Glomerular visceral epithelial cell (primary cell): ENCODE measurements at regions not wholly inside any gene's neighbourhood (a gene's known extent, or its start where the extent isn't known, plus 50 kb on each side); places are given as distances from the start of the nearest gene placed in this dataset.
A peak's percentile ranks its signal among the peaks of the same experiment; 100 is the strongest.

Experiments
- DNase-seq: peaks from one replicate; pipeline ENCODE4 v3.0.0-alpha.2; 2016; ENCODE audit errors: extremely low spot score

DNA sequence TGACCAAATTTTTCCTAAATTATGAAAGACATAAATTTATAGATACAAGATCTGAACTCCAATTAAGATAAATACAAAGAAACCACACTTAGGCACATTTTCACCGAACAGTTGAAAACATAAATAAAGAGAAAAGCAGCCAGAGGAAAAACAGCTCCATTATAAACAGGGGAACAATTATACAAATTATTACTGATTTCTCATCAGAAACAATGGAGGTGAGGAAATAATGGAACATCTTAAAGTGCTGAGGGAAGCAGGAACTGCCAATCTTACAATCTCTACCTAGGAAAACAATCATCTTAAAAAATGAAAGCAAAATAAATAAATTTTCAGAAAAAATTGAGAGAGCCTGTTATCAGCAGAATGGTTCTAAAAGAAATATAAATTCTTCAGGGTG is 234.4 kb upstream of the PMFBP1 start:
- no peak for DNase-seq

DNA sequence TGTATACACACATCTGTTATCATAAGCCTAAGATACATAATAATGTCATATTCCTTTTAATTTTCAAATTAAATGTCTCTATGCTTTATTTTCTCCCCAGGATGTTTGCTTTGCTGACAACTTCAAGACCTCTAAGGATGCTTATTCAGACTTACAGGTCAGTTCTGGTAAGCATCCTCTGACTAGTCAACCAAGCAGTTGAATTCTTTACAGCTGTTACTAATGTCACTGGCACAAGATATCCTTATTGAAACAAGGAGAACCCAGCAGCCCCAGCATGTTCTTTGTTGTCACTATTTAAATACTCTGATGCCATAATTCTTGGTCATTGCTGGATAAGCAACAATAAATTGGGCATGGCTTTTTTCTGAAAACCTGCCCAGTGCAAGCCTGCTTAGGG is 232.3 kb upstream of the PMFBP1 start:
- DNase-seq, result no peak

DNA sequence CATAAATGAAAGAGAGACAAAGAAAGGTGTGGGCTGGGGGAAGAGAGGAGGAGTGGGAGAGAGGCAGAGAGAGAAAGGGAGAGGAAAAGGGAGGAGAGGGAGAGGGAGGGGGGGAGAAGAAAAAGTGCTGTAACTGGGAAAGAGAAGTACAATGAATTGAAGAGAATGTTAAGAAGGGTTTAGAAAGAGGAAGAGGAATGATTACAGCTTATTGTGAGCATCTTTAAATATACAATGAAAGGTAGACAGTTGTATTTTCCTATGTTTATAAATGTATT is 229.1 kb upstream of the PMFBP1 start:
- no peak for DNase-seq

DNA sequence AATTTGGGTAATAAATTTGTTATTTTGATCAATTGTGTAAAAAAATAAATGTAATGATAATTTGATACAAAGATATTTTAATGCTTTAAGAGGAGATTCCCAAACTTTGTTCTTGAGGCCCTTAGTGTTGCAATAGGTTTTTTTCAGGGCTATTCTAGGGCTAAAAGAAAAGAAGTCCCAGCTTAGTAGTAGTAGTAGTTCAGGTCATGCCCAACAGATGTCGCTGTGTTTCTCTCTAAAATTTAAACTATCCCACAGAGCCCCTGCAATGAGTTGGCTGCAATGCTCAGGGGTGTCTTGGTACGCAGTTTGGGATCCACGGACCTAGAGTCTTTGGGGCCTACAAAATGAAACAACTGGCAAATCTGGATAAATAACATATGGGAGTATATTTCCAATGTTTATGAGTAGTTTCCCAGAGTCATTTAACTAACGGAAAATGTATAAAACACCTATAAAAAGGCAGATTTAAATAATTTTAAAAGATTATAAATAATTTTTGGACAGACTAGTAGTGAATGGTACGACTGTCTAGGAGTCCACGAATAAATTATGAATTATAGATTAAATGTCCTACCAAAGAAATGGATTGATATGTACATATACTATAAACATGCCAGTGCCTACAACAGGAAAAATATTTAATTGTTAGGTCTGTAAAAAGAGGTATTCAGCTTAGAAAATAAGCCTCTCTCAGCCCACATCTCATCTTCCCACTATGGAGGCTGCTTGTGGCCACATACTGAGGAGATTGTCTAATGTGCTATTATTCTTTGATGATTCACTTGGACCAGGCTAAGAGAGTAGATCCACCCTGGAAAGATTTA is 228.5 kb upstream of the PMFBP1 start:
- DNase-seq, result peak; percentile 45

DNA sequence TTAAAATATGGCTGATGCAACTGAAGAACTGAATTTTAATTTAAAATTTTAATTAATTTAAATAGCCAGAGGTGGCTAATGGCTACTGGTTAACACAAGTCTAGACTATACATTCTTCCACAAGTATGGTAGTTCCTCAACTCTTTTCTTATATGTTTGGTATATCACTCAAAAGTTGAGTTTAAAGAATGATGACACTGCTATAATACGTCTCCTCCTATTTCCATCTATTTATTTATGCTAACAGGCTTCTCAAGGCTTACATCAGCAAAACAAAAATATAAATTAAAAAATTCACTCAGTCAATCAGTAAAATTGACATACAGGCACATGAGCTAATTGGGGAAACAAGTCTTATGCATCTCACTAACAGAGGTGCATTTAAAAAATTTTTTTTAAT is 227.9 kb upstream of the PMFBP1 start:
- DNase-seq, result no peak

DNA sequence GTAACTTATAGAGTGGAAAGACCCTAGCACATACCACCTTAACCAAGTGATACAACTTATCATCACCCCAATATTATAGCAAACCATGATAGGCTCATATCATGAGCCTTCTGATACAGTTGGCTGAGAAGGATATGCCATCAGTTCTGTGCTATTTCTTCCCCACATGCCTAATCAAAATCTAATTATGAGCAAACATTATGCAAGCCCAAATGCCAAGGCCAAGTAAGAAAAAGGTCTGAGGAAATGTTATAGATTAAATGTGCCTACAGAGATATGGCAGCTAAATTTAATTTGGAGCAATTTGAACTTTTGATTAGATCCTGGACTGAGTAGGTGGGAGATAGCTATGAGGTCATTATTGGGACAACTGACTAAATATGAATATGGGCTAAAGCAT is 225.9 kb upstream of the PMFBP1 start:
- DNase-seq, result no peak

DNA sequence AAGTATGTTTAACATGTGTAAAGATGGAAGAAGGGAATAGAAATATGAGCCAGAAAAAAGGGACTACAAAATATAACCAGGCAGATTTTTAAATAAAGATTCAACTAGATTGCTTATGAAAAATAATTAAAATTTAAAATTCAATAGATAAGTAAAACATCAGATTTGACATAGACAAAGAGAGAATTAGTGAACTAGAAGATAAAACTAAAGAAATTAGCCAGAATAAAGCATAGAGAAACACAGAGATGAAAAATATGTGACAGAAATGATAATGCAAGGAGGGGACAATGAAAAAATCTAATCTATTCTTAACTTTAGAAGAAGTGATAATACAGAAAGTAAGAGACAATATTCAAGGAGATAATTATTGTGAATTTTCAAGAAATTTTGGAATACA is 222.6 kb upstream of the PMFBP1 start:
- no peak for DNase-seq

DNA sequence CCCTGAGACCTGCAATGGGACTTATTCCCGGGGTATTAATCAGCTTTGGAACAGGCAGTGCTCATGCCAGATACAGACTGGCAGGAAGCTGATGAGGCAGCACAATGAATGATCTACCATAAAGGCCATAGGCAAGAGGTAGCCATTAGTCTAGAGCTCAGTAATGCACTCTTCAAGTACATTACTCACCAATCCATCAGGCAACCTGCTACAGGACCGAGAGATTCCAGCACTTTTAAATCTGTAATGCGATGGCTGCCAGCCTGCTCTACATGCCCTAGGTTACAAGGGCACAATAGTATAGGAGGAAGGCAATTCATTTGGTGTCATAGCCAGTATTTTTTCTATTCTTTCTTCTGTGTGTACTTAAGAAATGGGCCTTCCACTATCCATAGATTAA is 217.8 kb upstream of the PMFBP1 start:
- DNase-seq, result no peak

DNA sequence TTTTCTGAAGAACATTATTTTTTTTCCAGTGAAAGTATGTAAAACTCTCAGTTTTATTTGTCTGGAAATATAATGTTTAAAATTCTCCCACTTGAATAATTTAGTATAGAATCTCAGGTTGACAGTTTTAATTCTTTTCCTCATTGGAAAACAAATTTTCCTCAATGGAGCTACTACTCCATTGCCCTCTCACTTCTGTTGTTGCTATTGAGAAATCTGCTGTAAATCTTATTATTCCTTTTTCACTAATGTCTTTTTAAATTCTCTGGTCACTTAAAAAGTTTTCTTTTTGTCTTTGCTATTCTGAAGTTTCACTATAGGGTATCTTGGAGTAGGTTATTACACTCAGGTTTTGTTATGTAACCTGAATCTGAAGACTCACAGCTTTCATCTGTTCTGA is 216.1 kb upstream of the PMFBP1 start:
- no peak for DNase-seq

DNA sequence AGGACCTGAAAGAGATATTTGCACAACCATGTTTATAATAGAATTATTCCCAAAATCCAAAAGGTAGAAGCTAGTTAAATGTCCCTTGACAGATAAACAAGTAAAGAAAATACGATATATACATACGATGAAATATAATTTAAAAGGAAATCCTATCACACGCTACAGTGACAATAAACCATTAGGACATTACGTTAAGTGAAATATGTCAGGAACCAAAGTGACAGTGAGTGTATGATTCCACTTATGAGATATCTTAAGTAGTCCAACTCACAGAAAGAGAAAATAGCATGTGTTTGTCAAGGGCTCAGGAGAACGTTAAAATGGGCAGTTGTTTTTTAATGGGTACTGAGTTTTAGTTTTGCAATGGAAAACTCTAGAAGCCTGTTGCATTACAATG is 212.7 kb upstream of the PMFBP1 start:
- no peak for DNase-seq

DNA sequence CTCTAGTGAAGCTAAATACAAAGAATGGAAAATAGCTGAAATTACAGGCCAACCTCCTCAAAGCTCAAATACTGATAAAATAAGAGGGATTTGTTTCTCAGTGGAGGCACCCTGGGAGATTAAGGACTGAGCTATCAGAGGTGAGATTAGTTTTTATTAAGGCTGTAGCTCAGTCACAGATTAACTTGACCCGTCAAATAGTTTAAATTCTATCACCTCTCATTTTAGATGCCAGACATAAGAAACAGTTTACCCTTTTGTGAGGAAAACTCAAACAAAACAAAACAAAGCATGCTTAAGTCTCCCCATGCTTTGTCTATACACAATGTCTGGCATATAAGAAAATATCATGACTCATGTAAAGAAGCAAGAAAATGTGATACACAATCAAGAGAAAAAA is 208.3 kb upstream of the PMFBP1 start:
- DNase-seq, result no peak

DNA sequence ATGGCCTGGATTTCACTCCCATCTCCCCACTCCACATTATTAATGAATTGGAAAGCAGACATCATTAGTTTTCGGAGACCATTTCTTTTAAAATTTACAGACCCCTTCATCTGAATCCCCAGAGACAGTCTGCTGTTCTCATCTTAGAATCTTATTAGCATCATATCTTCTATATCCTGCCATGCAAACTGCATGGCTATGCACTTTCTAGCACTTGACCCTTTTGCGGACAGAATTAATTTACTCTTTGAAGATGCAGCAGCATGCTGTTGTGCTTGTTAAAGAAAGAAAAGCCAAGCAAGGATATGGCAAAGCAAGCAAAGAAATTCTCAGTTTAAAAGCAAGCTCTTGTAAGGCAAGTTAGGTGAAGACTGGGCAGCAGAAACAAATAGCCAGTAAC is 201.2 kb upstream of the PMFBP1 start:
- DNase-seq, result no peak

DNA sequence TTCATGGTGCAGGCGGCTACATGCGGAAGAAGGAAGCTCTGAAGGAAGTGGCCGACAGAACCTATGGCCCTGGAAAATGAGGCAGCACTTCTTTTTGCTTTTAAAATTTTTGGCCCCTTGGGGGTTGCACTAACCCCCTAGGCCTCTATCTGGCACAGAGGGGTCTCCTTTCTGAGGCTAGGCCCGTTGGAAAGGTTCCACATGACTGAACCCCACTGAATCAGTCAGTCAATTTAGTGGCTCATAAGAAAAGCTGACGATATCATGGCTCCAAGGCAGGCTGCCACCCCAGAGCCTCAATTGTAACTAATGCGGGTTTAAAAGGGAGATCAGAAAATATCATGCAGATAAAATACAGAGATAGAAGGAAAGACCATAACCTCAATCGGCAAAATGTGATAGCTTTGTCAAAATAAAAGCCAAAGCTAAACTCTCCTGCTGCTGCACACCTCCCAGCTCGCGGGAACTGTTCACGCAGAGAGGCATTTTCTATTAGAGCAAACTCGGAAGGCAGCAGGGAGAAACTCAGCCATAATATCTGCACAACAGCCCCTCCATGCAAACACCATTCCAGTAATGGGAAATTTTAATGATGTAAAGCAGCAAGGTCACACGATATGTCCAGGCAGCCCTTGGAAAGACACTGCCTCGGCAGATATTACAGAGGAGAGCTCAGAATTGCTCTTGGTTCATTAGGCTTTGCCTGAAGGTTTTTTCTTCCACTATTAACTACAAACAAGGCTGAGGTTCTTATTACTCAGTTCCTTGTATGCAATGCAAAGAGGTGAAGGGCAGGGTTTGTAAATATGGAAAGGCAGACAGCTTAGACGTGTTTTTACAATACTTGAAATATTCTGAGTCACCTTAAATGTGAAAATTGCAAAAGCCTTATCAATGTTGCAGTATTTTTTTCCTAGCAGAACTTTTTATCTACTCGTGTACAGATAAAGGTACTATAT is 200.4 kb upstream of the PMFBP1 start:
- no peak for DNase-seq

DNA sequence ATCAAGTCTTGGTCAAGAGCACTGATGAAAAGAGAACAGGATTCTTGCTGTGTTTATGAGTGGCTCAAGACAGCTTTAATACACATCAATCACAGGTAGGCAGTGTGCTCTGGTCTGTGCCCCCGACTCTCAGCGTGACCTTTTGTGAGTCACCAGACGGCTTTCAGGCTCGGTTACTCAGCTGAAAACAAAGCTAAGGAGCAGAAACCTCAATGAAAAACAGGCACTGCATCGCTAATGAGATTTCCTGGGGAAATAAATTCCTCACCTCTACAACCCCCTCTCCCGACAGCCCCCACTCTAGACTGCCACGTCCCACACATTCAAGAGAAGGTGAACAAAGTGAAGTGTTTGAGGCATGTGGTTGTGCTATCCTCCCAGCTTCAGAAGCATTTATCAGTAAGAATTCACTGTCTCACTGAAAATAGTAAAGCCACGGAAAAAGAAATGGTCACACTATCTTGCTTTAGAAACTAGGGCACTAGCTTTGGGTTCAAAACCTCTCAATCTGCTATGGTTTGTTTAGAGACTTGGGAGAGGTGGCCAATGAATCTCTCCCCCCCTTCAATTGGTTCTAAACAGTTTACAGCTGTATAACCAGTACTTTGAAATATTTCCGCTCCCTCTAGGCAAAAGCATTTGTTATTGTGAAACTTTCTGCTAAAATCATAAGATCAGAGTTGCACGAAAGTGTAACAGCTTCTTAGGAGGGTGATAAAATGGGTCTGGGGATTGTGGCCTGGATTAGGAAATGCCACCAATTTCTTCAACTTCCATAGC is 199.5 kb upstream of the PMFBP1 start:
- DNase-seq, result peak; percentile 77

DNA sequence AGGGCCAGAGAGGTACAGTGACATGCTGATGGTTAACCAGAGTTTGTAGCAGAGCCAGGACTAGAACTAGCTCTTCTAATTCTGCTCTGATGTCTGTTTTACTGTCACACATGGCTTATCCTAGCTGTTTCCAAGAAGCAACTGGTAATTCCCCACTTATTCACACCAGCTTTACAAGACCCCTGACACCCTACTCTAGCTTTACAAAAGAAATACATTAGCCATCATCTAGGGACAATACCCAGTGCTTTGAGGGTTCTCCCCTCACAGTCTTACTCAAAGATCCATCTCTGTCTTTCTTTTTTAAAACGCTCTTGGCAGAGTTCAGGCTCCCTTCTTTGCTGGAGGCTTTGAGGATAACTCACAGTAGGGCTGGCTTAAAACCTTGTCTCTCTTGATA is 197.3 kb upstream of the PMFBP1 start:
- no peak for DNase-seq

DNA sequence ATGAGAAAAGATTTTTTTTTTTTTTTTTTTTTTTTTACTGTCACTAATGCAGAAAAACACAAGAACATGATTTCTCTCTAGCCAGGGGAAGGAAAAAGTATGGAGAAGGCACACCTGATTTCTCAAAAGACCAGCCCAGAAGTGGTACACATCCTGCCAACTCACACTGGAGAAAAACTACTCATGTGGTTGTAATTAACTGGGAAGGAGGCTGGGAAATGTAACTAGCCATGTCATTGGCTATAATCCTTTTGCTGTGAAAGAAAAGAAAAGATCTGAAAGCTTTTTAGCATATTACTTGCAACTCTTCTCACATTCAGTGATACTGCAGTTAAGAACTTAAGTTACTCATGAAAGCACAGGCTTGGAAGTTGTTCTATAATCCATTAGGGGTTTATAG is 195.9 kb upstream of the PMFBP1 start:
- no peak for DNase-seq

DNA sequence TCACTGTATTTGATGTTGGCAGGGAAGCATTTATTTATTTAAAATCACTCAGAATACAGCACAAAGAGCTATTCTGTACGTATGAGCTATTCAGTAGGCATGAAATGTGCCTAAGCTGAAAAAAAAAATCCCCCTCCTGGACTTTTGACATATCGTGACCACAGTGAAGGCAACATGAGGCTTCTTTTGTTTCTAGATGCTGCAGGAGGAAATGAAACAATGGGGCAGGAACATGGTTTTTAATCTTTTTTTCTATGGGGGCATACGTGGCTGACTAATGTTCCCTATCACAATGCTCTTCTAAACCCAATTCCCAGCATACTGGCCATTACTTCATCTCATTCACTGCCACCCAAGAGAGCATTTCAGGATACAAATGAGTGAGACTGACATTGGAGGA is 191.0 kb upstream of the PMFBP1 start:
- no peak for DNase-seq

DNA sequence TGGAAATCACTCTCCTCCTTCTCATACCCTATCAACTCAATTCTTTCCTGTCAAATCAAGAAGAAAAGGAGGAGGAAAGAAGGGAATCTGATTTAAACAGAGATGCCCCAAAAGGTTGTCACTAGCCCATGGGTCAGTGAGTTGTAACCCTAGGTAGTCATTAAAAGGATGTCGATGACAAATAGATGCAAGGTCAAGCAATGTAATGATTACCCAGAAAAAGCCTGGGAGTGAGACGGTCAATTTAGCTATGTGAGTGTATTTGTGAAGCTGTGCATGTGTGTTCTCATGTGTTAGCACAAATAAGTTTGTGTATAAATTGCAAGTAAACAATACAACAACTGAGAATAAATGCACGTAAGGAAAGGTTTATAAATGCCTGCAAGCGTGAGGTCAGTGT is 190.5 kb upstream of the PMFBP1 start:
- DNase-seq, result no peak

DNA sequence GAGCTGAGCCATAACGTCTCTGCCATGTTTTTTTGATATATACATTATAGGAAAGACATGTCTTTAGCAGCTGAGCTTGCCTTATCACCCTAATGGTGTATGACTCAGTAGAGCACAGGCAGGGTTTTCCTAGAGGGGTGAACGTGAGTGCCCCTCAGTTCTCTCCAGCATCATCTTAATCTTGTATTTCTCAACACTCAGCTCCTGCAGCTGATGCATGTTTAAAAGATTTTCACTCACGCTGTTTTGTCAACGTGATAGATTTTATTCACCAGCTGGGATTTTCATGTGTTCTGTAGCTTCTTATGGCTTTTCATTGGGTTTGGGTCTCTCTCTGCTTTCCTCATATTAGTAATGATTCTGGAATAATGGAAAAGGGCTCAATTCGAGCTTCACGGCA is 186.0 kb upstream of the PMFBP1 start:
- DNase-seq, result no peak

DNA sequence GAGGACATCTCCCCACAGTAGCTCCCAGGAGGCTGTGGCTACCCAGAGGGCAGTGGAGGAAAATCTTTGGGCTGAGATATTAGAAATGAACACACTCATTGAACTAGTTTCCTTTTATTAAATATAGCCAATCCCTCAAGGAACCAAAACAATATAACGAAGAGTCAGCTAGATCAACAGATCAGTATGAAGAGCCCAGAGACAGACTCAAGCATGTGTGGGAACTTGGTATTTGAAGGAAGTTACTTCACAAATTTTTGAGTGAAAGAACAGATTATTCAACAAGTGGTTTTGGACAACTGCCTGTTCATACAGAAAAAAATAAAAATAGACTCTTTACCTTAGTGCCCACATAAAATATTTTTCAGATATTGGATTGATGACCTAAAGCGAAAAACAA is 183.6 kb upstream of the PMFBP1 start:
- no peak for DNase-seq

DNA sequence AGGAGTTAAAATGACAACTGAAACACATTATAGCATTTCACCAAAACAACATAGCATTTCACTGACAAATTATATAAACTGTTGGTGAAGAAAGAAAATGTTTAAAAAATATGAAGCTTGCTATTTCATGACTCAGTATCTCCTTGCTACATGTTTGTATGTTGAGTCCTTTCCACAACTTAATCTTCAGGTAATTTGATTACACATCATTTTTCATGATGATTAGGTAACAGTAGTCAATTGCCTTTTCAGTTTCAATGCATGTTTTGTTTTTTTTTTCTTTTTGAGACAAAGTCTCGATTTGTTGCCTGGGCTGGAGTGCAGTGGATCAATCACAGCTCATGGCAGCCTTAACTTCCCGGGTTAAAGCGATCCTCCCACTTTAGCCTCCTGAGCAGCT is 177.8 kb upstream of the PMFBP1 start:
- no peak for DNase-seq

DNA sequence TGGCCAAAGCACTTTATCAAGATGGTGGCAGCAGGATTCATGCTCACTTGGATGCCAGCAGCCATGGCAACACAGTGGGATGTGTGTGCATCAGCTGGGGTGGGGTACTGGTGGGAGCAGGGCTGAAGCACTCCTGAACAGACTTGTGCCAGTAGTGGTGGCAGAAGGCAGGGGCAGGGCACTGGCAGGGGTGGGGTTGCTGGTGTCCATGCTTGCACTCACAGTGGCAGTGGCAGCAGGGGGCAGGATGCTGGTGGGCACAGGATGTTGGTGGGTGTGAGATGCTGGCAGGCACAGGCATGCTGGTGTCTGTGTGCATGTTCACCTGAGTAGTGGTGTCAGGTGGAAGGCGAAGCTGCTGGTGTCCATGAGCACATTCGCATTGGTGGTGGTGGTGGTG is 161.0 kb upstream of the PMFBP1 start:
- no peak for DNase-seq

DNA sequence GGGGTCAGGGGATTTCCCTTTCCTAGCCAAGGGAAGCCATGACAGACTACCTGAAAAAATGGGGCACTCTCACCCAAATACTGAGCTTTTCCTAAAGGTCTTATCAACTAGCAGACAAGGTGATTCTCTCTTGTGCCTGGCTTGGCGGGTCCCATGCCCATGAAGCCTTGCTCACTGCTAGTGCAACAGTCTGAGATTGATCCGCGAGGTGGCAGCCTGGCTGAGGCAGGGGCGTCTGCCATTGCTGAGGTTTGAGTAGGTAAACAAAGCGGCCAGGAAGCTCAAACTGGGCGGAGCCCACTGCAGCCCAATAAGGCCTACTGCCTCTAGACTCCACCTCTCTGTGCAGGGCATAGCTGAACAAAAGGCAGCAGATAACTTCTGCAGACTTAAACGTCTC is 152.6 kb upstream of the PMFBP1 start:
- no peak for DNase-seq
